IMR-90 (cell line): ENCODE measurements at regions not wholly inside any gene's neighbourhood (a gene's known extent, or its start where the extent isn't known, plus 50 kb on each side); places are given as distances from the start of the nearest gene placed in this dataset.

Experiments used
- ATAC-seq: fragments of 200-7000 bp; cut with Tn5 transposase; 2 replicates; pipeline ENCODE4 v1.9.1; 2020; ENCODE audit warnings: low read depth, mild to moderate bottlenecking, moderate library complexity
- BruUV-seq: library from RNA; stranded (reverse); fragments of 400-500 nt; replicated peaks from 2 replicates; lab custom pipeline; 2021; lab: Mats Ljungman, UMichigan
- CTCF ChIA-PET: fragments of 300-600 bp; formaldehyde crosslinking; extraction: SDS; loops from one replicate; lab custom pipeline; 2021; ENCODE audit warnings: antibody characterized with exemption; lab: Yijun Ruan, JAX
- POLR2A ChIA-PET: fragments of 300-600 bp; sonication (Branson Sonifier 250); formaldehyde crosslinking; loops from one replicate; lab custom pipeline; 2022; ENCODE audit warnings: antibody characterized with exemption; ENCODE audit not compliant: unreplicated experiment; lab: Charles Lee
- DNase-seq: peaks from one replicate; pipeline ENCODE4 v3.0.0; 2013
- H2AFZ ChIP-seq: replicated peaks from 2 replicates; pipeline ENCODE3; 2013; ENCODE audit warnings: low read length, mild to moderate bottlenecking; ENCODE audit not compliant: poor library complexity
- H2AK5ac ChIP-seq: 2 replicates; pipeline ENCODE4 v1.6.1; 2013; ENCODE audit warnings: low read depth, low read length, inconsistent platforms
- H2AK9ac ChIP-seq: replicated peaks from 2 replicates; pipeline ENCODE3; 2013; ENCODE audit warnings: mild to moderate bottlenecking, low read depth, low read length, moderate library complexity; ENCODE audit not compliant: poor library complexity
- H2BK120ac ChIP-seq: 2 replicates; pipeline ENCODE4 v1.6.1; 2013; ENCODE audit warnings: low read depth, low read length, inconsistent platforms
- H2BK15ac ChIP-seq: 3 replicates; pipeline ENCODE4 v1.6.1; 2013; ENCODE audit warnings: low read depth, low read length, inconsistent platforms
- H2BK20ac ChIP-seq: 2 replicates; pipeline ENCODE4 v1.6.1; 2013; ENCODE audit warnings: low read depth, mild to moderate bottlenecking, inconsistent platforms, low read length, moderate library complexity
- H2BK5ac ChIP-seq: 2 replicates; pipeline ENCODE4 v1.6.1; 2013; ENCODE audit warnings: mild to moderate bottlenecking, low read depth, low read length, inconsistent platforms; ENCODE audit not compliant: poor library complexity, severe bottlenecking
- H3K14ac ChIP-seq: replicated peaks from 2 replicates; pipeline ENCODE4 v1.6.1; 2013; ENCODE audit warnings: low read depth, low read length, inconsistent platforms
- H3K18ac ChIP-seq: 2 replicates; pipeline ENCODE4 v1.6.1; 2013; ENCODE audit warnings: low read depth, low read length, control low read depth
- H3K23ac ChIP-seq: 2 replicates; pipeline ENCODE4 v1.6.1; 2013; ENCODE audit warnings: low read depth, low read length, inconsistent platforms
- H3K27ac ChIP-seq: 2 replicates; pipeline ENCODE4 v1.5.1; 2013; ENCODE audit warnings: mild to moderate bottlenecking, control low read depth, low read length; ENCODE audit not compliant: insufficient read depth
- H3K27me3 ChIP-seq: 2 replicates; pipeline ENCODE4 v1.6.1; 2013; ENCODE audit warnings: low read length; ENCODE audit not compliant: control insufficient read depth, insufficient read depth
- H3K36me3 ChIP-seq: 2 replicates; pipeline ENCODE4 v1.6.1; 2013; ENCODE audit warnings: low read length, mixed read lengths; ENCODE audit not compliant: control insufficient read depth, insufficient read depth
- H3K4ac ChIP-seq: 2 replicates; pipeline ENCODE4 v1.6.1; 2013; ENCODE audit warnings: low read depth, low read length, inconsistent platforms
- H3K4me1 ChIP-seq: 2 replicates; pipeline ENCODE4 v1.6.1; 2013; ENCODE audit warnings: low read length, mixed read lengths; ENCODE audit not compliant: control insufficient read depth, insufficient read depth
- H3K4me2 ChIP-seq: 2 replicates; pipeline ENCODE4 v1.6.1; 2013; ENCODE audit warnings: low read depth, mild to moderate bottlenecking, control low read depth, low read length, moderate library complexity
- H3K4me3 ChIP-seq: 2 replicates; pipeline ENCODE4 v1.5.1; 2013; ENCODE audit warnings: low read depth, mild to moderate bottlenecking, control low read depth, low read length, moderate library complexity; ENCODE audit not compliant: insufficient read depth
- H3K56ac ChIP-seq: 2 replicates; pipeline ENCODE4 v1.6.1; 2013; ENCODE audit warnings: low read length, inconsistent platforms; ENCODE audit not compliant: insufficient read depth; ENCODE audit errors: extremely low read depth
- H3K79me1 ChIP-seq, 2 experiments: 2 replicates each; pipeline ENCODE4 v1.6.1; 2013; ENCODE audit warnings: low read length in 2 of 2, inconsistent platforms in 1 of 2, low read depth in 1 of 2
- H3K9ac ChIP-seq: 2 replicates; pipeline ENCODE4 v1.6.1; 2013; ENCODE audit warnings: low read depth, low read length, control low read depth
- H3K9me1 ChIP-seq: 2 replicates; pipeline ENCODE4 v1.6.1; 2013; ENCODE audit warnings: low read length, inconsistent platforms; ENCODE audit not compliant: insufficient read depth
- H3K9me3 ChIP-seq: 2 replicates; pipeline ENCODE4 v1.6.1; 2013; ENCODE audit warnings: low read length; ENCODE audit not compliant: control insufficient read depth, insufficient read depth
- H4K20me1 ChIP-seq: 2 replicates; pipeline ENCODE4 v1.6.1; 2013; ENCODE audit warnings: low read length, inconsistent platforms; ENCODE audit not compliant: insufficient read depth
- H4K5ac ChIP-seq: 2 replicates; pipeline ENCODE4 v1.6.1; 2013; ENCODE audit warnings: mild to moderate bottlenecking, low read depth, low read length, control low read depth
- H4K8ac ChIP-seq, 2 experiments: 2 replicates each; pipeline ENCODE4 v1.6.1; 2013; ENCODE audit warnings: low read depth in 2 of 2, low read length in 2 of 2, control low read depth in 1 of 2, inconsistent platforms in 1 of 2
- H4K91ac ChIP-seq: 2 replicates; pipeline ENCODE4 v1.6.1; 2013; ENCODE audit warnings: low read depth, low read length, inconsistent platforms; ENCODE audit not compliant: insufficient read depth
- BHLHE40 ChIP-seq: fragments of 150-350 bp; IDR thresholded peaks from 2 replicates; pipeline ENCODE4 v1.6.1; 2016; ENCODE audit warnings: mild to moderate bottlenecking, low read depth, low read length
- ELK1 ChIP-seq: fragments of 150-350 bp; IDR thresholded peaks from 2 replicates; pipeline ENCODE4 v1.6.1; 2016; ENCODE audit warnings: low read depth, mild to moderate bottlenecking, low read length, moderate library complexity, borderline replicate concordance
- MAFK ChIP-seq: IDR thresholded peaks from 2 replicates; pipeline ENCODE4 v1.6.1; 2012; ENCODE audit warnings: low read depth, low read length, improper control_type of control experiment
- MAZ ChIP-seq: IDR thresholded peaks from 2 replicates; pipeline ENCODE4 v1.6.1; 2012; ENCODE audit warnings: low read depth, mild to moderate bottlenecking, low read length, improper control_type of control experiment, moderate library complexity, borderline replicate concordance
- MXI1 ChIP-seq: IDR thresholded peaks from 2 replicates; pipeline ENCODE4 v1.6.1; 2012; ENCODE audit warnings: low read depth, mild to moderate bottlenecking, low read length, moderate library complexity, borderline replicate concordance
- RAD21 ChIP-seq: IDR thresholded peaks from 2 replicates; pipeline ENCODE4 v1.6.1; 2012; ENCODE audit warnings: low read length, improper control_type of control experiment
- RCOR1 ChIP-seq: IDR thresholded peaks from 2 replicates; pipeline ENCODE4 v1.6.1; 2012; ENCODE audit warnings: mild to moderate bottlenecking, low read length, improper control_type of control experiment; ENCODE audit not compliant: insufficient replicate concordance
- SMC3 ChIP-seq: fragments of 150-350 bp; IDR thresholded peaks from 2 replicates; pipeline ENCODE4 v1.6.1; 2016; ENCODE audit warnings: low read depth, mild to moderate bottlenecking, antibody characterized with exemption, low read length, moderate library complexity
- WGBS, 2 experiments: methylation state at CpG; one replicate each; pipeline versions ENCODE4 v1.1.5 to v1.1.7; 2013; ENCODE audit warnings: missing lambda C conversion rate in 2 of 2; ENCODE audit not compliant: insufficient read length in 1 of 2; ENCODE audit errors: extremely low coverage in 2 of 2; 5-methylcytosine and 5-hydroxymethylcytosine counted together
- dilution Hi-C: fragments of 300-500 bp; cut with HindIII; formaldehyde crosslinking; loops from one replicate; pipeline ENCODE4 v1.14.3; 2018; ENCODE audit warnings: low sequenced_read_pairs; ENCODE audit not compliant: unreplicated experiment
- in situ Hi-C: fragments of 300-500 bp; cut with MboI; formaldehyde crosslinking; loops from 3 replicates; pipeline ENCODE4 v1.14.3; 2019; ENCODE audit warnings: low sequenced_read_pairs, inconsistent platforms, mixed read lengths
- intact Hi-C: fragments of 100-400 bp; cut with micrococcal nuclease; formaldehyde crosslinking; loops from 2 replicates; pipeline ENCODE4 v1.10.0; 2022
- TF ChIP-seq, protein P1 (sequence below): conservative IDR thresholded peaks from 2 replicates; pipeline ENCODE4 v1.5.1; 2012; ENCODE audit warnings: mild to moderate bottlenecking, low read depth, low read length, improper control_type of control experiment

- no peaks in the 10 kb centered on the region for H3K79me1 ChIP-seq
- H2BK5ac ChIP-seq = no peak overlapping the region
- H3K9me3 ChIP-seq = no peaks in the 10 kb centered on the region
- H2BK20ac ChIP-seq = no peak overlapping the region
- no peak overlapping the region for H3K4ac ChIP-seq
- ChIA-PET POLR2A (no interaction called here), CTCF (no interaction called here)
- no peaks in the 10 kb centered on the region; the same call in 1 of the 2 replicates for H3K27me3 ChIP-seq
- H4K5ac ChIP-seq = no peak overlapping the region
- TF ChIP-seq MAZ = no peak
- no peak for TF ChIP-seq MXI1
- TF ChIP-seq MAFK = no peak
- no peak for TF ChIP-seq SMC3
- TF ChIP-seq RAD21 = no peak
- no peak for TF ChIP-seq ELK1
- no peak for TF ChIP-seq RCOR1
- TF ChIP-seq, protein P1, sequence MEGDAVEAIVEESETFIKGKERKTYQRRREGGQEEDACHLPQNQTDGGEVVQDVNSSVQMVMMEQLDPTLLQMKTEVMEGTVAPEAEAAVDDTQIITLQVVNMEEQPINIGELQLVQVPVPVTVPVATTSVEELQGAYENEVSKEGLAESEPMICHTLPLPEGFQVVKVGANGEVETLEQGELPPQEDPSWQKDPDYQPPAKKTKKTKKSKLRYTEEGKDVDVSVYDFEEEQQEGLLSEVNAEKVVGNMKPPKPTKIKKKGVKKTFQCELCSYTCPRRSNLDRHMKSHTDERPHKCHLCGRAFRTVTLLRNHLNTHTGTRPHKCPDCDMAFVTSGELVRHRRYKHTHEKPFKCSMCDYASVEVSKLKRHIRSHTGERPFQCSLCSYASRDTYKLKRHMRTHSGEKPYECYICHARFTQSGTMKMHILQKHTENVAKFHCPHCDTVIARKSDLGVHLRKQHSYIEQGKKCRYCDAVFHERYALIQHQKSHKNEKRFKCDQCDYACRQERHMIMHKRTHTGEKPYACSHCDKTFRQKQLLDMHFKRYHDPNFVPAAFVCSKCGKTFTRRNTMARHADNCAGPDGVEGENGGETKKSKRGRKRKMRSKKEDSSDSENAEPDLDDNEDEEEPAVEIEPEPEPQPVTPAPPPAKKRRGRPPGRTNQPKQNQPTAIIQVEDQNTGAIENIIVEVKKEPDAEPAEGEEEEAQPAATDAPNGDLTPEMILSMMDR = no peak
- no peak for TF ChIP-seq BHLHE40
- no peak overlapping the region for H4K8ac ChIP-seq
- H3K23ac ChIP-seq = no peak overlapping the region
- no peaks in the 10 kb centered on the region for H3K4me1 ChIP-seq
- BruUV-seq = no TSS peak
- H3K18ac ChIP-seq = no peak overlapping the region
- H3K14ac ChIP-seq = no peak overlapping the region
- H4K20me1 ChIP-seq = no peaks in the 10 kb centered on the region
- no peaks in the 10 kb centered on the region for H3K36me3 ChIP-seq
- no peaks in the 10 kb centered on the region for H3K9me1 ChIP-seq
- intact Hi-C loops = no loop called here
- H2AK5ac ChIP-seq = no peak overlapping the region
- dilution Hi-C loops = no loop called here
- H2AFZ ChIP-seq = no peak overlapping the region
- no peak overlapping the region for H3K27ac ChIP-seq
- in situ Hi-C loops = no loop called here
- ATAC-seq (no peak), DNase-seq (no peak)
- no peak overlapping the region for H3K56ac ChIP-seq
- no peak overlapping the region for H3K4me2 ChIP-seq
- H3K9ac ChIP-seq = no peak overlapping the region
- no peak overlapping the region for H4K91ac ChIP-seq
- H2BK15ac ChIP-seq = no peak overlapping the region
- no peak overlapping the region for H3K4me3 ChIP-seq
- H2BK120ac ChIP-seq = no peak overlapping the region
- H2AK9ac ChIP-seq = no peak overlapping the region
- 20% methylated on average over 1 of the region's 2 CpGs; no CpG with 5 or more reads in 1 of the 2 experiments for whole genome bisulfite sequencing, 2 experiments
Measured at GRCh38 chr15:79222808-79223207, 59.7 kb upstream of the ANKRD34C start.
